Choroid plexus epithelial cell (primary cell): ENCODE measurements at regions not wholly inside any gene's neighbourhood (a gene's known extent, or its start where the extent isn't known, plus 50 kb on each side); places are given as distances from the start of the nearest gene placed in this dataset.
"Not testable (repeated sequence)": the region's sequence is repeated elsewhere in the genome, so short reads cannot be mapped to it uniquely, and the experiment has no call there.

Source experiments
- DNase-seq: peaks from one replicate; pipeline ENCODE4 v3.0.0-alpha.2; 2010; ENCODE audit warnings: low read depth
- H3K4me3 ChIP-seq: 2 replicates; pipeline ENCODE4 v1.5.1; 2011; ENCODE audit warnings: low read depth, mild to moderate bottlenecking, control low read depth, low read length, moderate library complexity
- TF ChIP-seq, protein P1 (sequence below): conservative IDR thresholded peaks from 2 replicates; pipeline ENCODE4 v1.5.1; 2011; ENCODE audit warnings: low read depth, mild to moderate bottlenecking, control low read depth, inconsistent platforms, low read length, moderate library complexity

DNA sequence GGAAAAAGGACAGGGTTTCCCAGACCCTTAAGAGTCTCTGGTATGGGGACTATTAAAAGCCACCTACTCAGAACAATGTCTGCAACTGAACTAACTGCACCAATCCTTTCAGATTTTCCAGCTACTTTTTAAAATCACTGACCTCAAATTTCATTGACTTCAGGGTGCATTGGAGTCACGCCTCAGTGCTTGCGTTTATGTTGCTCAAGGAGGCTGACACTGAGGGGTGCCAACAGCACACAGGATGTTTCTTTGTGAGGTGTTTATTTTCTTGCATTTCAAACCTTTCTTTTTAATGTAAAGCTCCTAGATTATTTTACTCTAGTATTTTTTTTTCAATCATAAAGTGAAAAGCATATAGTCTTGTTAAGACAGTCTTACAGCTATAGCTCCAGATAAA, 402.0 kb upstream of the SLC35B3 start:
- H3K4me3 ChIP-seq, result no peak overlapping the region
- no peak for DNase-seq
- TF ChIP-seq, protein P1, sequence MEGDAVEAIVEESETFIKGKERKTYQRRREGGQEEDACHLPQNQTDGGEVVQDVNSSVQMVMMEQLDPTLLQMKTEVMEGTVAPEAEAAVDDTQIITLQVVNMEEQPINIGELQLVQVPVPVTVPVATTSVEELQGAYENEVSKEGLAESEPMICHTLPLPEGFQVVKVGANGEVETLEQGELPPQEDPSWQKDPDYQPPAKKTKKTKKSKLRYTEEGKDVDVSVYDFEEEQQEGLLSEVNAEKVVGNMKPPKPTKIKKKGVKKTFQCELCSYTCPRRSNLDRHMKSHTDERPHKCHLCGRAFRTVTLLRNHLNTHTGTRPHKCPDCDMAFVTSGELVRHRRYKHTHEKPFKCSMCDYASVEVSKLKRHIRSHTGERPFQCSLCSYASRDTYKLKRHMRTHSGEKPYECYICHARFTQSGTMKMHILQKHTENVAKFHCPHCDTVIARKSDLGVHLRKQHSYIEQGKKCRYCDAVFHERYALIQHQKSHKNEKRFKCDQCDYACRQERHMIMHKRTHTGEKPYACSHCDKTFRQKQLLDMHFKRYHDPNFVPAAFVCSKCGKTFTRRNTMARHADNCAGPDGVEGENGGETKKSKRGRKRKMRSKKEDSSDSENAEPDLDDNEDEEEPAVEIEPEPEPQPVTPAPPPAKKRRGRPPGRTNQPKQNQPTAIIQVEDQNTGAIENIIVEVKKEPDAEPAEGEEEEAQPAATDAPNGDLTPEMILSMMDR, result no peak

- not testable (repeated sequence) for H3K4me3 ChIP-seq, DNase-seq
These were observed 397.4 kb upstream of the SLC35B3 start for GRCh38 chr6:8832695-8833094.

- TF ChIP-seq, protein P1, result no peak
- no peak overlapping the region for H3K4me3 ChIP-seq
- DNase-seq, result no peak
These were observed 396.2 kb upstream of the SLC35B3 start for GRCh38 chr6:8831366-8832152.

GRCh38 chr6:8830794-8831193, 395.4 kb upstream of the SLC35B3 start:
- TF ChIP-seq, protein P1, result no peak
- no peak overlapping the region for H3K4me3 ChIP-seq
- no peak for DNase-seq

- TF ChIP-seq, protein P1, result no peak
These were observed 394.5 kb upstream of the SLC35B3 start for GRCh38 chr6:8829796-8830195.

GRCh38 chr6:8829296-8829695, 394.0 kb upstream of the SLC35B3 start:
- TF ChIP-seq, protein P1, result no peak
- no peak for DNase-seq
- no peak overlapping the region for H3K4me3 ChIP-seq

More at GRCh38 chr6:8829796-8830195, 394.5 kb upstream of the SLC35B3 start:
- DNase-seq, result no peak
- no peak overlapping the region for H3K4me3 ChIP-seq

GRCh38 chr6:8828376-8828775, 393.0 kb upstream of the SLC35B3 start:
- no peak overlapping the region for H3K4me3 ChIP-seq
- DNase-seq, result no peak
- TF ChIP-seq, protein P1, result no peak
